Loucy (cell line): ENCODE measurements at regions not wholly inside any gene's neighbourhood (a gene's known extent, or its start where the extent isn't known, plus 50 kb on each side); places are given as distances from the start of the nearest gene placed in this dataset.

Source experiments
- H2AFZ ChIP-seq: fragments of 200-600 bp; sonication (generic); 2 replicates; pipeline ENCODE4 v1.6.0; 2016; ENCODE audit warnings: antibody characterized with exemption, mild to moderate bottlenecking, low read length, moderate library complexity
- H3F3A ChIP-seq: fragments of 200-600 bp; 2 replicates; pipeline ENCODE4 v1.6.0; 2016; ENCODE audit warnings: antibody characterized with exemption, low read depth, mild to moderate bottlenecking
- H3K27me3 ChIP-seq: fragments of 200-600 bp; sonication (generic); 2 replicates; pipeline ENCODE4 v1.6.1; 2014; ENCODE audit warnings: low read length, mild to moderate bottlenecking; ENCODE audit not compliant: insufficient read depth, poor library complexity, severe bottlenecking
- H3K36me3 ChIP-seq: fragments of 200-600 bp; sonication (generic); 2 replicates; pipeline ENCODE4 v1.6.1; 2016; ENCODE audit warnings: low read length; ENCODE audit not compliant: insufficient read depth
- H3K4me1 ChIP-seq: fragments of 200-600 bp; sonication (generic); 2 replicates; pipeline ENCODE4 v1.5.1; 2014; ENCODE audit warnings: low read length, mild to moderate bottlenecking; ENCODE audit not compliant: insufficient read depth, poor library complexity, severe bottlenecking
- H3K4me2 ChIP-seq: fragments of 200-600 bp; sonication (generic); 2 replicates; pipeline ENCODE4 v1.6.0; 2014; ENCODE audit warnings: antibody characterized with exemption, low read length, low read depth, mild to moderate bottlenecking; ENCODE audit not compliant: poor library complexity, severe bottlenecking
- H3K4me3 ChIP-seq: fragments of 200-600 bp; sonication (generic); 2 replicates; pipeline ENCODE4 v1.5.1; 2014; ENCODE audit warnings: low read length, mild to moderate bottlenecking, mixed read lengths; ENCODE audit not compliant: poor library complexity, severe bottlenecking
- H3K79me2 ChIP-seq: fragments of 200-600 bp; sonication (generic); 2 replicates; pipeline ENCODE4 v1.6.1; 2014; ENCODE audit warnings: low read length; ENCODE audit not compliant: insufficient read depth
- H3K9ac ChIP-seq: fragments of 200-600 bp; sonication (generic); 2 replicates; pipeline ENCODE4 v1.6.0; 2014; ENCODE audit warnings: mild to moderate bottlenecking, low read depth, low read length, moderate library complexity; ENCODE audit not compliant: poor library complexity, severe bottlenecking
- H3K9me2 ChIP-seq: fragments of 200-600 bp; sonication (generic); replicated peaks from 2 replicates; pipeline ENCODE4 v1.6.1; 2016; ENCODE audit warnings: low read depth, low read length, mixed read lengths
- H3K9me3 ChIP-seq: fragments of 200-600 bp; sonication (generic); 2 replicates; pipeline ENCODE4 v1.6.1; 2014; ENCODE audit warnings: mild to moderate bottlenecking, antibody characterized with exemption, low read length, low read depth; ENCODE audit not compliant: insufficient read depth
- H4K20me1 ChIP-seq: fragments of 200-600 bp; sonication (generic); 2 replicates; pipeline ENCODE4 v1.6.0; 2014; ENCODE audit warnings: antibody characterized with exemption, low read length, mild to moderate bottlenecking; ENCODE audit not compliant: insufficient read depth, poor library complexity, severe bottlenecking
- CTCF ChIP-seq: fragments of 200-600 bp; sonication (generic); conservative IDR thresholded peaks from 2 replicates; pipeline ENCODE4 v1.5.1; 2014; ENCODE audit warnings: mild to moderate bottlenecking, antibody characterized with exemption, low read length
- EZH2phosphoT487 ChIP-seq: fragments of 200-600 bp; IDR thresholded peaks from 2 replicates; pipeline ENCODE4 v1.6.1; 2018; ENCODE audit warnings: antibody characterized with exemption, mild to moderate bottlenecking, moderate library complexity, borderline replicate concordance

- no peak overlapping the region for H2AFZ ChIP-seq
- H3K9ac ChIP-seq, result no peak overlapping the region
- H3K27me3 ChIP-seq, result no peaks in the 10 kb centered on the region
- H3K36me3 ChIP-seq, result no peaks in the 10 kb centered on the region
- no peaks in the 10 kb centered on the region for H4K20me1 ChIP-seq
- no peaks in the 10 kb centered on the region for H3K9me2 ChIP-seq
- H3K4me2 ChIP-seq, result no peak overlapping the region
- H3K4me3 ChIP-seq, result no peak overlapping the region
- no peaks in the 10 kb centered on the region for H3K79me2 ChIP-seq
- no peak for TF ChIP-seq EZH2phosphoT487
- no peak for TF ChIP-seq CTCF
- peaks cover 21% of the 10 kb centered on the region for H3K4me1 ChIP-seq
- no peaks in the 10 kb centered on the region for H3F3A ChIP-seq
- no peaks in the 10 kb centered on the region for H3K9me3 ChIP-seq
Observed at GRCh38 chr12:89289720-89290119, 62.6 kb downstream of the DUSP6 start.

DNA sequence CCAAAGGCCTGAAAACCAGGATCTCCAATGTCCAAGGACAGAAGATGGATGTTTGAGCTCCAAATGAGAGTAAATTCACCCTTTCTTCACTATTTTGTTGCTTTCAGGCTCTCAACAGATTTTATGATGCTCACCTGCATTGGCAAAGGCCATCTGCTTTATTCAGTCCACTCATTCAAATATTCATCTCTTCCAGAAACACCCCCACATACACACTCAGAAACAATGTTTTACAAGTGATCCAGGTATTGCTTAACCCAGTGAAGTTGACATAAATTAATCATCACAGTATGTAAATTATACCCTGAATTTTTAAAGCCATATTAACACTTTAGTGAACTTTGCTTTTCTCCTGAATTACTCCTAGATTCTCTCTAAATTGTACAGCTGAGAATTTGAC is 63.3 kb downstream of the DUSP6 start:
- Histone ChIP-seq H2AFZ (no peak overlapping the region), H3K9ac (no peak overlapping the region), H4K20me1 (no peaks in the 10 kb centered on the region), H3K4me2 (no peak overlapping the region), H3K4me1 (peaks cover 23% of the 10 kb centered on the region), H3K9me2 (no peaks in the 10 kb centered on the region), H3K4me3 (no peak overlapping the region), H3K36me3 (no peaks in the 10 kb centered on the region), H3K27me3 (no peaks in the 10 kb centered on the region), H3K79me2 (no peaks in the 10 kb centered on the region), H3F3A (no peaks in the 10 kb centered on the region), H3K9me3 (no peaks in the 10 kb centered on the region)
- no peak for TF ChIP-seq CTCF
- no peak for TF ChIP-seq EZH2phosphoT487

DNA sequence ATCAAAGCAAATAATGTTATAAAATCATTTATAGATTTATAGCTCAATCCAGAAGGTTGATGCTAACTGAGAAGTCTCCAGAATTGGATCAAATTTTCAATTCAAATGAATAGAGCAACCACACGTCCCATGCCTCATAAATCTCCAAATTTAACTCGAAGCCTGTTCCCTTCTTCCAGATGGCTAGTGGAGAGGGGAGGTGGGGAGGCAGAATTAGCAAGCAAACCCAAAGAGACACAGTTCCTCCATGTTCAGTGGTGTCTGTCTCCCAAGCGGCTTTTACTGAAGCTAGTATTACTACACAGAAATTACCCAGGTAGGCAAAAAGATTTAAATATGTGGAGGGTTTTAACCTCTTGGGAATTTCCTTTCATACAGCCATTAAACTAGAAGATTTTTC is 65.8 kb downstream of the DUSP6 start:
- Histone ChIP-seq H3F3A (no peaks in the 10 kb centered on the region), H3K4me2 (no peak overlapping the region), H3K4me1 (peaks cover 42% of the 10 kb centered on the region), H2AFZ (no peak overlapping the region), H3K4me3 (no peak overlapping the region), H3K79me2 (no peaks in the 10 kb centered on the region), H3K9me3 (no peaks in the 10 kb centered on the region), H3K9ac (no peak overlapping the region), H3K9me2 (no peaks in the 10 kb centered on the region), H3K36me3 (no peaks in the 10 kb centered on the region), H4K20me1 (no peaks in the 10 kb centered on the region), H3K27me3 (no peaks in the 10 kb centered on the region)
- no peak for TF ChIP-seq EZH2phosphoT487
- TF ChIP-seq CTCF, result no peak
